Right renal pelvis (tissue), 4 donors: ENCODE measurements at regions not wholly inside any gene's neighbourhood (a gene's known extent, or its start where the extent isn't known, plus 50 kb on each side); places are given as distances from the start of the nearest gene placed in this dataset.
"Not testable (repeated sequence)": the region's sequence is repeated elsewhere in the genome, so short reads cannot be mapped to it uniquely, and the experiment has no call there.

Source experiments
- DNase-seq, 4 donors: peaks; one replicate each; pipeline ENCODE4 v3.0.0-alpha.2; 2013; ENCODE audit warnings: low read depth in 4 of 4, low spot score in 3 of 4, missing footprints in 1 of 4

GRCh38 chr3:188021502-188022040 is 132.4 kb upstream of the LPP start:
- no peak for DNase-seq

GRCh38 chr3:188022902-188023301 is 131.1 kb upstream of the LPP start:
- DNase-seq = not testable (repeated sequence)

- no peak for DNase-seq
Observed at GRCh38 chr3:188025555-188025954, 128.4 kb upstream of the LPP start.

GRCh38 chr3:188026191-188026968 is 127.6 kb upstream of the LPP start:
- peak; percentile 68 to 89 (median 82) for DNase-seq

- DNase-seq = no peak
Observed at GRCh38 chr3:188031121-188031520, 122.8 kb upstream of the LPP start.

- DNase-seq = no peak
Observed at GRCh38 chr3:188034989-188035388, 119.0 kb upstream of the LPP start.

- DNase-seq = no peak
Observed at GRCh38 chr3:188036375-188037194, 117.4 kb upstream of the LPP start.

GRCh38 chr3:188037195-188037718 is 116.7 kb upstream of the LPP start:
- no peak for DNase-seq

GRCh38 chr3:188037965-188038581 is 115.9 kb upstream of the LPP start:
- no peak for DNase-seq

GRCh38 chr3:188041193-188041592 is 112.8 kb upstream of the LPP start:
- DNase-seq = no peak

- no peak for DNase-seq
Observed at GRCh38 chr3:188041895-188042294, 112.1 kb upstream of the LPP start.

GRCh38 chr3:188042466-188042865 is 111.5 kb upstream of the LPP start:
- DNase-seq = no peak

GRCh38 chr3:188043891-188044290 is 110.1 kb upstream of the LPP start:
- DNase-seq = no peak

GRCh38 chr3:188046561-188047211 is 107.3 kb upstream of the LPP start:
- DNase-seq = no peak

GRCh38 chr3:188047536-188047935 is 106.4 kb upstream of the LPP start:
- no peak for DNase-seq

GRCh38 chr3:188049606-188050530 is 104.1 kb upstream of the LPP start:
- DNase-seq = no peak

GRCh38 chr3:188051801-188052168 is 102.2 kb upstream of the LPP start:
- DNase-seq = peak in 3 of 4 donors; percentile 55 to 64 (median 57)

GRCh38 chr3:188052169-188053035 is 101.6 kb upstream of the LPP start:
- DNase-seq = peak; percentile 59 to 79 (median 68)

GRCh38 chr3:188053036-188053340 is 101.0 kb upstream of the LPP start:
- no peak for DNase-seq
